ENCODE measurements at regions not wholly inside any gene's neighbourhood (a gene's known extent, or its start where the extent isn't known, plus 50 kb on each side); places are given as distances from the start of the nearest gene placed in this dataset.

DNA sequence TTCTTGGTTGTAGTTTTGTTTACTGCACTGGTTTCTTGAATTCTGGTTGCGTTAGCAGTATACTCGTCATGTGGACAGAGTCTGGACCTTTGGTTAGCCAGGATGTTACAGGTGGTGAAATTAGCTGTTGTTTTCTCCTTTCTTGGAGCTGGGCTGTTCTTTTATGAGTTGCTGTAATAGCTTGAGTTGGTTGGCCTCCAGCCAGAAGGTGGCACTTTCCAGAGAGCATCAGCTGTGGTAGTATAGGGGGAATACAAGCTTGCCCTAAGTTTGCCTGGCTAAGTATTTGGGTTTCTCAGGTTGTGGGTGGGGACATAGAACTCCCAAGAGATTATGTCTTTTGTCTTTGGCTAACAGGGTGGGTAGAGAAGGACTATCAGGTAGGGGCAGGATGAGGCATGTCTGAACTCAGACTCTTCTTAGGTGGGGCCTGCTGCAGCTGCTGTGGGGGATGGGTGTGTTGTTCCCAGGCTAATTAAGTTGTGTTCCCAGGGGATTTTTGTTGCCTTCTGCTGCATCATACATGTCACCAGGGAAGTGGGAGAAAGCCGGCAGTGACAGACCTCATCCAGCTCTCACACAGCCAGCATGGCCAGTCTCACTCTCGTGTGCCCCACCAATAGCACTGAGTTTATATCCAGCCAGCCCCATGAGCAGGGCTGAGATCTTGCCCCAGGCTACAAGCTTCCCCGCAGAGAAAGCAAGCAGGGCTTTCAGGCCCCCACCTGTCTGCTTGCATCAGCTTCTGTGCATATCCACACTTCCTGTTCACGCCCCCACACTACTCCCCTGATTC, 246.7 kb upstream of the TPK1 start:
- no peak for DNase-seq

DNA sequence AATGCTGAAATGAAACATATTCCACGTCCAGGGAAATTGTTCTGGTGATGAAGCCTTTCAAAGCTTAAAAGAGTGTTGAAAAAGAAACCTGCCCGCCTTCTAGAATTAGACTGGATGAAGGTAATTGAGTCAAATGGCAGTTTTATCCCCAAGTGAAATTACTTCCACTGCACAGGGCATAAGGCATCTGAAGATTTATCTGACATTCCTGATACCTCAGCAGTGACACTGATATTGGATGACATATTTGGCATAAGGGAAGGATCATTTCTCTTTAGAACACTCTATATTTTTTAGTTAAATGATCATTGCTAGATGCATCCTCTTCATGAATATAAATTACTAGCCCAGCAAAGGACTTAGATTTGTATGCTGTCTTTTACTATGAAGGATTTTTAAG, 229.6 kb upstream of the TPK1 start:
- DNase-seq, result no peak

DNA sequence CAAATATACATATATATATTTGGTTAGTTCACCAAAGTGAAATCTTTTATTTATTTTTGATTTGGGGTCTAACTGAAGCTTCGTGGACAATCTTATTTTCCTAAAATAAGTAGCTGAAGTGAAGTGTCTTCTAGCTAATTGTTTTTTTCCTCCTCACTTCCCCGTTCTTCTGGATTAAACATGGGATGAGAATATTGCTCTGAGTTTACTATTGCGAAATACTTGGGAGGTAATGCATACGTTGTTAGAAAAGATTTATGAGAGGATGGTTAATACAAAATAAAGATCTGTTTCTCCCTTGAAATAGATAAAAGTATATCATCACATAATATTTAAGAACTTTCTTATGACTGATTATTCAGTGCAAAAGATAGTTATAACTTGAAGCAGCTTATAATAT, 228.3 kb upstream of the TPK1 start:
- DNase-seq, result no peak

DNA sequence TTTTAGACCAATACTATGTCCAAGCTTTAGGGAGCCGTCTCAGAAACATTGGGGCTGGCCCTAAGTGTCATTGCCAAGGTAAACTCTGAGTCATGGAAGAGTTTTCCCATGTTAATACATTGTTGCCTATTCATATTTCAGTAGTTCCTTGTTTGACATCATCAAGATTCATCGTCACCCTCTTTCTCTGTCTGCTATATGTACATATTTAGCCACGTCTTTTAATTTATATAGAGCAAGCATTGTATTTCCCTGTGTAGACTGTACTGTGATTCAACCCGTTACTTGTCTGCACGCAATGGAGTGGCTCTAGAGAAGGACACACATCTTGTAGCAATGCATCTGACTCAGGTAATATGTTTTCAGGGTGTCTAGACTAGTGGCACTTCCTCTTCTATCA, 217.9 kb upstream of the TPK1 start:
- no peak for DNase-seq

DNA sequence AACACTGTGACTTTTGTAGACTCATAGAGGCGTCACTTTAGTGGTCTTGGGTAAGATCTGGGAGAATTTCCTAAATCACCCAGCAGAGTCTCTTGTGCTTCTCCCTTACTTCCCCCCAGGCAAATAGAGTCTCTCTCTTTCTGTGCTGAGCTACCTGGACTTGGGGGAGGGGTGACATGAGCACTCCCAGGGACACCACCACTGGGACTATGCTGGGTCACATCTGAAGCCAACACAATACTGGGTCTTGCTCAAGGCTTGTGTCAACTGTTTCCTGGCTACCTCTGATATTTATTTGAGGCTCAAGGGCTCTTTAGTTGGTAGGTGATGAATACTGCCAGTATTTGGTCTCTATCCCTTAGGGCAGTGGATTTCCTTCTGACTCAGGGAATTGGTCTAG, 214.6 kb upstream of the TPK1 start:
- DNase-seq, result no peak

DNA sequence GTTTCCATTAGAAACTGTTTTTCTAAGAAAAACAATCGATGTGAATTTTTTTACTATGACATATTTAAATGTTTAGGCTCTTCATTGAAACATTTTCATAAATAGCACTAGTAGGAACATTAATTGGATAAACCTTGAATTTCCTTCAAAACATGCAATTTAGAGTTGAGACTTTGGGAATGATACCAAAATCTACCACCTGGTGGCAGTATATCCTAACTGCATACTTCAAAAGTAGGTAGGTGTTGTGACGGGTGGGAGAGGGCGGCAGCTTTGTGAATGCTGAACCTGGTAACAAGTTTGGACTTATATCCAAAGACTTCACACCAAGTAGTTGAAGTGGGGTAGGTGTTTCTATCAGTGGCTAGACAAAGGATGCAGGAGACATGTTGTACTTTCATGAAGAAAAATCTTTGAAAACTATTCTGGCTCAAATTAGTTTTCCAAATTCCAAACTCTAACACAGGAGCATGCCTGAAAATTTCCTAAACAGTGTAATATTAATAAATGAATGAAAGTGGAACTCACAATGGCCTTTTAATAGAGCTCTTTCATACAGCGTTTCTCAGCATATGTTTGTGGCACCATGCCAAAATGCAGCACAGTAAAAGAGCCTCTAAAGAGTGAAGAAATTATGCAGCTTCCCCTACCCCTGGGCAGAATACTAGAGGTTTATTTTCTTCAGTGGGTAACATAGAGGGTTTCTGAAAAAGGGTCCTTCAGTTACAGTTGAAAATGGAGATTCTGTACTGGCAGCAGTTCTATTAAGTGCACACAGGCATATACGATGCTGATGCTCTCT, 201.0 kb upstream of the TPK1 start:
- DNase-seq, result peak; percentile 18

DNA sequence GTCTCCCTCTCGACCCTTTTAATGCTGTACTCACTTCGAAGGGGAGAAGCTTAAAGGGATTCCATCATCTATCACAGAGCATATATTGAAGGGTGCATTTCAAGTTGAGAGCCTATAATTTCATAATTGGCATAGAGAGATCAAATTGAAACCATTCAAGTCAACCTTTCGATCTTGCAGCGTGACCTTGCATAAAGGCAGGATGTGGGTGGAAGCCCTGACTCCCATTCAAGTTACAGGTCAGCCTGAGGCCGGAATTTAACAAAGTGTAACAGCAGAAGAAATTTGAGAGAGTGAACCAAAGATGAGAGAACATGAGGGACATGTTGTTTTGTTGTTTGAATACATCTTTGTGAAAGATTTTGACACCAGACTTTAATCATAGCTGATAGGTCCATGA, 195.3 kb upstream of the TPK1 start:
- no peak for DNase-seq

DNA sequence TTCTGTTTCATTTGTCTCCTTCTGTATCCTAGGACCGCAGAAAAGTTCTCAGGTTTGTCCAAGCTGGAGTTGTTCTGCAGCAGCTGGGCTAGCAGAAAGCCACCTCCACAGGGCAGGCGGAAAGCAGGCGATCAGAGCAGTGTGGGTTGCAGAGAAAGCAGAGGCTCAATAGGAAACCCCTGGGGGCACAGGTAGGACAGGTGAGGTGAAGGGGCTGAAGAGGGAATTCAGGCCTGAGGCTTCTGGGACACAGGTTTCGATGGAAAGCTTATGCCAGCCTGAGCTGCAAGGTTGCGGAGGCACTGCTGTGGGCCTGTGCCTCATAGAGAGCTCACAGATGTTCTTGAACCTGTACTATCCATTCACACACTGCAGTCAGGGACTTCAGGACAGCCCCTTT, 194.9 kb upstream of the TPK1 start:
- DNase-seq, result no peak

DNA sequence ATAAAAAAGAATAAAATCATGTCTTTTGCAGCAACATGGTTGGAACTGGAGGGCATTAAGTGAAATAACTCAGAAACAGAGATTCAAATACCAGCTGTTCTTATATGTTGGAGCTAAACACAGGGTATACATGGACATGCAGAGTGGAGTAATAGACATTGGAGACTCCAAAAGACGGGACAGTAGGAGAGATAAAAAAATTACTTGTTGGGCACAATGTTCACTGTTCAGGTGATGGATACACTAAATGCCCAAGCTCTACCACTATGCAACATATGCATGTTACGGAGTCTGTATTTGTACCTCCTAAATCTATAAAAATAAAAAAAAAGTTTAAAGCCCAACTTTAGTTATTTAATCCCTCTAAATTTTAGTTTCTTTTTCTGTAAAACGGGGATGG, 184.6 kb upstream of the TPK1 start:
- no peak for DNase-seq

DNA sequence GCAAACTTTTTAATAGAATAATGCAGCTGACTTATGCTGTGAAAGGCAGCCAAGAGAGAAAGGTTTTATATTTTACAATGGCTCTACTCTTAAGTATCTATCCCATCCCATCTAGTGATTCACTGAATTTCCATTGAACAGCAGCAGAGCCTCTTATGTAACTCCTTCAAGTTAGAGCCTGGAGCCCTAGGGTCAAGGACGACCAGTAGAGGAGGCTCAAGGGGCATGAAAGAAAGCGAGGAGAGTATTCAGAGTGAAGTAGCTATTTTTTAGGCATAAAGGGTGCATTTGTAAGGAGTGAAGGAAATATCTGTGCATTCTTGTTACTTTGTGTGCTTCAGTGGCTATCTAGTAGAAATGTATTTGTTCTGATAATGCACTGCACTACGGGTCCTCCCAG, 180.2 kb upstream of the TPK1 start:
- DNase-seq, result no peak

DNA sequence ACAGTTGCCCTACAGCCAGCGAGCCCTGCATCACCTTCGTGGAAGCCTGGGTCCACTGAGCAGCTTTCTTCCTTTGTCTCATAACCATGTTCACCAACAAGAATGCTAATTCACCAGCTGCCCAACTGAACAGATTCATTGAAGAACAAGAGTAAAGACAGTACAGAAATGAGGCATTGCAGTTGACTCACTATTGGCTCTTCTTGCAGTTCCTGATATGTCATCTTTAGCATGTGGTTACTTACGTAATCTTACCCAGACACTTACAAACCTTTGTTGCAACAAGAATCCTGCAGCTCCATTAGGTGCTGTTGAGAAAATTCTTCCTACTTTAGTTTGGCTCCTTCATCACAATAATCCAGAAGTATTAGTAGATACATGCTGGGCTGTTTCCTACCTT, 174.0 kb upstream of the TPK1 start:
- no peak for DNase-seq

DNA sequence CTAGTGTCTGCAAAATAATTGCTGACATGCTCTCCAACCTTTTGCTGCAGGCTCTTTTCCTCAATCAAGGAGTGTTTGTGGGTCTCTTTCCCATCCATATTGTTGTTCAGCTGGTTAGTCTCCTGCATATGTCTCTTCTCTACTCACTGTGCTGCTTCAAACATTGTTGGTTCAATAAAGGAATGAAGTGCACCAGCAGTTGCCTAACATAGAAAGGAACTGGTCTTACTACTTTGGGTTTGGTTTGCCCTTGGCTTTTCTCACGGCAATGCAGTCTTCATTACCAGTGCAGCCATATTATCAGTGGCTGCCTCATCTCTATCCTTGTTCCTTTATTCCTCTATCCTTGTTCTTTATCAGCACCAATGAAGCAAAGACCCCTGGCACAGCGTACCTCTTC, 169.7 kb upstream of the TPK1 start:
- DNase-seq, result no peak

DNA sequence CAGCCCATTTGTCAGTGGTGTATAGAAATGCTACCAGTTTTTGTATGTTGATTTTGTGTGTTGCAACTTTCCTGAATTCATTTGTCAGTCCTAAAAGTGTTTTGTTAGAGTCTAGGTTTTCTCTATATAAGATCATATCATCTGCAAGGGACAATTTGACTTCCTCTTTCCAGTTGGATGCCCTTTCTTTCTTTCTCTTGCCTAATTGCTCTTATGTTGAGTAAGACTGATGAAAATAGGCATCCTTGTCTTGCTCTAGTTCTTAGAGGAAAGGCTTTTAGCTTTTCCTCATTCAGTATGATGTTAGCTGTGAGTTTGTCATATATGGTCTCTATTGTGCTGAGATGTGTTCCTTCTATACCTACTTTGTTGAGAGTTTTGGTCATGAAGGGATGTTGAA, 161.7 kb upstream of the TPK1 start:
- no peak for DNase-seq

DNA sequence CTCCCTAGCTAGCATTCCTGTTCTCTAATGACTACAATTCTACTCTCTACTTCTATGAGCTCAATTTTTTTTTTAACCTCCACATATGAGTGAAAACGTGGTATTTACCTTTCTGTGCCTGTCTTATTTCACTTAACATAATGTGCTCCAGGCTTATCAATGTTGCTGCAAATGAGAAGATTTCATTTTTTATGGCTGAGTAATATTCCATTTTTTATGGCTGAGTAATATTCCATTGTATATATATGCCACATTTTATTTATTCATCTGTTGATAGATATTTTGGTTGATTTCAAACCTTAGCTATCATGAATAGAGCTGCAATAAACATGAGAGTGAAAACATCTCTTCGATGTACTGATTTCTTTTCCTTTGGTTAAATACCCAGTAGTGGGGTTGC, 159.6 kb upstream of the TPK1 start:
- DNase-seq, result no peak

DNA sequence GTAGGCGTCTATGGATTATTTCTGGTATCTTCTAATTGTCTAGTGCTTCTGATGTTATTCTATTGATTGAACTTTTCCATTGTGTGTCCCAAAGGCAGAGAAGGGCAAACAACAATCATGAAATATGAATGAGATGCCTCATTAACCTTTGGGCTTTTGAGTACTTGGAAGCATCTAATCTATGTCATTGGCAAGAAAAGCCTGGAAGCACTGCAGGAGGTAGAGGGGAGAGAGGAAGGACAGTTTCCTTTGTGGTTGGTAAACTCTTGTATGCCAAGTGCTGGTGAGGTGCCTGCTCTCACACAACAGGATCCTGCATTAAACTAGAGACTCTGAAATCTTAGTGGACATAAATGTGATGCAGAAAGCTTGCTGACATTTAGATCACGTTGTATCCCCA, 155.2 kb upstream of the TPK1 start:
- DNase-seq, result no peak

DNA sequence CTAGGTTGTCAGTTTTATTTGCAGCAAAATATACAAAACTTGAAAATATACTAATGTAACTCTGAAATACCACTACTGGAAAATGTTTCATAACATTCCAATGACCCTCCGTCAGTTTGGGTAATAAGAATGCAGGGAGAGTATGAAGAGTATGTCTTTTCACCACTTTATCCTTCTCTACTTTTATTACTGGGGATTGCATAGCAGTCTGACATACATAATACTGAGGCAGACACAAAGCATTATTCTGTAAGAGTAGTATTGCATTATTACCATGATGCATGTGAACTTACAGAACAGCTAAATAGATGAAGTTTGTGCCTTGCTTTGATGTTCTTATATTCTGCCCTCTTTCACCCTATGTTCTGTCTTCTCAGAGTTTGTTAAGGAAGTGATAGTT, 151.8 kb upstream of the TPK1 start:
- DNase-seq, result no peak

DNA sequence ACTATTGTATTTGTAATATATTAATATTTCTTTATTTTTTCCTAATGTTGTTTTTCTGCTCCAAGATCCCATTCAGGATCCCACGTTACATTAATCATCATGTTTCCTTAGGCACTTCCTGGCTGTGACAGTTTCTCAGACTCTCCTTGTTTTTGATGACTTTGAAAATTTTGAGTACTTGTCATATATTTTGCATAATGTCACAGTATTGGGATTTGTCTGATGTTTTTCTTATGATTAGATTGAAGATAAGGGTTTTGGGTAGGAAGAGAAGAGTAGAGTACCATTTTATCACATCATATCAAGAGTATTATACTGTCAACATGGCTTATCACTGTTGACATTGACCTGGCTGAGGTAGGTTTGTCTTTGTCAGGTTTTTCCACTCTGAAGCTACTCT, 146.3 kb upstream of the TPK1 start:
- no peak for DNase-seq

DNA sequence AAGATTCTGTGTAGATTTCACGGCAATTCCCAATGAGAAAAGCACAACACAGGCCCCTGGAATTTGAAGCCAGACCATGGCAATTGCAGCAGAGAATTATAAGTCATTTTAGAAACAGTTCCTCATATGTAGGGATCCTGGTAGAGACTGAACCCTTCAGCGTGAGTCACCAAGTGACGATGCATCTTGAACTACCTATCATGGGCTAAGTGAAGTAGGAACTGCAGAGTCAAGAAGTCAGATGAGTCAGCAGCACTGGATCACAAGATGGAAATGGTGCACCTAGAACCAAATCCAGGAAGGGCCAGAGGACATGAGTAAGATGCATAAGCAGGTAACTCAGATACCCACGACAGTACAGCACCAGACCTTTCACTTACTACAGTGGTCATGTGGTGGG, 140.0 kb upstream of the TPK1 start:
- no peak for DNase-seq

DNA sequence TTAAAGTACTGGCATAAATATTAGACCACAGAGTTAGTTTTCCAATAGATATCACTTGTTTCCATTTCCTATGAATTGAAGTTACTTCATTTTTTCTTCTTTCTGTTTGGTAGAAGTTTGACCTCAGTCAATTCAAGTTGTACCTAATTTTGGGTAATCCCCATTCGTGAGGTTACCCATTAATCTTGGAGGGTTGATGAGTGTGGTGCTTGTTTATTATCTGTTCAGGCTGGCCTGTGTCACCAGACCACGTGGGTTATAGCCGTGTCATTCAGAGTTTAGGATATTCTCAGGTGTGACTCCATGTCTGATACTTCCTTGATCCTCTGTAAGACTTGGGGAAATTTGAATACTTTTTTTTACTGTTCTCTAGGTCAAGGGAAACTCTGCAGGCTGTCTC, 133.9 kb upstream of the TPK1 start:
- DNase-seq, result no peak

DNA sequence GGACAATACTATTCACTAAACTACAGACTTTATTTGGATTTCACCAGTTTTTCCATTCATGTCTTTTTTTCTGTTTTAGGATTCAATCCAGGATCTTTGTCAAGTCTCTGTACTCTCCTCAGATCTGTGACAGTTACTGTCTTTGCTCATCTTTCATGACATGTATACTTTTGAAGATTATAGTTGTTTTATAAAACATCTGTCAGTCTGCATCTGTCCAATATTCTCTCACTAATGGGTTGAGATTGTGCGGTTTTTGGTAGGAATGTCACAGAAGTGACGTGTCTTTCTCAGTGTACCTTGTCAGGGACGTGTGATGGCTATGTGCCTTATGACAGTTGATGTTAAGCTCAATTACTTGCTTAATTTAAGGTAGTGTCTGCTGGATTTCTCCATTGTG, 124.9 kb upstream of the TPK1 start:
- no peak for DNase-seq

DNA sequence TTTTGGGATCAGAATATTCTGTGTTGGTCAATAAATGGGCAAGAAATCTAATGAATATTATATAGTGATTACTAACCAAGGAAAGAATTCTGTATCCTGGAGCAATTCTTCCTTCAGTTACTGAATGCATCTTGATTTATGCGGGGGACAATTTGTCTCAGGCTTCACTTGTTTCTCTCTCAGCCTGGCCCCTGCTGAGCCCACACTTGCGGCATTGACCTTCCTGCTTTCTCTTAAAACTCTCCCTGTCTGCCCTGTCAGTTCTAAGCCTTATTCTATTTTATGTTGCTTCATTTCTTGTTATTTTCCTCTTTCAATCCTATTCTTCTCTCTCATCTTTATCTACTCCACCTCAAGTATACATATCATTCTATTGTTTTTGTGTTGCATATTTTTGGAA, 122.1 kb upstream of the TPK1 start:
- DNase-seq, result no peak

DNA sequence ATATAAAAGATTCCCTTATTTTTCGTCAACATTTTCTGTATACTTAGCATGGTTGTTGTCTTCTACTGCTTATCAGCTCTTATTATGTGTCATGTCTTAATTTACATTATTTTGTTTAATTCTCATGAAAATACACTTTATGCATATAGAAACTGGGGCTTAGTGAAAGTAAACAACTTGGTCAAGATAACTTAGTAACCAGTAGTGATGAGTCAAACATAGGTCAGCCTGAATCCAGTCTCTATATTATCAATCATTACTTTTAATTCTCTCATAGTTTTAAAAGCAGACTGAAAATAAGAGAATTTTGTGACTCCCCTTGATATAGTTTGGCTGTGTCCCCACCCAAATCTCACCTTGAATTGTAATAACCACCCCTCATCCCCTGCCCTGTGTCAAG, 119.6 kb upstream of the TPK1 start:
- no peak for DNase-seq

DNA sequence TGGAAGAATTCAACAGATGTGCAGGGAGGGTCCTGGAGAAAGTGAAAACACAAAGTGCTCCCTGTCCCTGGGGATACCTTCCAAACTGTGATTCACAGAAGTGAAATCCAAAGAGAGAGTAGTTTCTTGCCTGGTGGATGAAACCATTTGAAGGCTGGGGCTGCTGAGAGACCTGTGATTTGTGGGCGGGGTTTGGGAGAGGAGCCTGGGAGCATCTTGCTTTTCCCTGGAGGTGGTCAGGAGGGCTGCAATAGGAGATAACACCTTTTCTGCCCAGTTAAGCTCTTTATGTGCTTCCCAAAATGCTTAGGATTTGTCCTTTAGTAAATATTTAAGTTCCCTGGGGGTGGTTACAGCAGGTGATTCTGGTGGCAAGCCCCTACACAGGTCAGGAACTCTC, 105.3 kb upstream of the TPK1 start:
- no peak for DNase-seq

DNA sequence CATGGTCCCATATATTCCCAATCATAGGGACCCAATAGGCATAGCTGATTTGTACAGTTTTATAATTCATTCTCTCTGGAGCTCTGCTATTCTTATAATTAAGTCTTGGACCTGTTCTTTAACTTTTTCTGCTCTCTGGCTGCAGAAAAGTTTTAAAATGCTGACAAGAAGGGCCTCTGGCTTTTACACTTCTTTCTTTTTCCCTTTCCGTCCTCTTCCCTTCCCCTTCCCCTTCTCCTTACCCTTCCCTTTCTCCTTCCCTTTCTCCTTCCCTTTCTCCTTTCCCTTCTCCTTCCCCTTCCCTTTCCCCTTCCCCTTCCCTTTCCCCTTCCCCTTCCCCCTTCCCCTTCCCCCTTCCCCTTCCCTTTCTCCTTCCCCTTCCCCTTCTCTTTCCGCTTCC, 101.3 kb upstream of the TPK1 start:
- DNase-seq, result no peak

DNA sequence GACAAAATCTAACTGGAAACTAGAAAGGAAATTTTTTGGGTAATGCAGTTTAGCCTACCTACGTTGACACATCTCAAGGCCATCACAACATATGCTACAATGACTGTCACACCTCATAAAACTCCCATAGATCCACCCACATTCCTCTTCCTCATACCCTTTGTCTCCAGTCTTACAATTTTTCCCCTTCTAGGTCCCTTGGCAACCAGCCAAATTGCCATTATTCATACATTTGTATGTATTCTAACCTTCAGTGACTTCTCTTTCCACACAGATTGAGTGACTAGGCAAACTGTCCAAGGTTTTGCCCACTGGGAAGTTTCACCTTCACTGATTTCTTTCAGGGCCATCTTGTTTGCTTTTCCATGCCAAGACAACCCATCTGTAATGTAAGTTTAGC, 100.5 kb upstream of the TPK1 start:
- DNase-seq, result no peak

All from central memory CD4-positive, alpha-beta T cell (primary cell).